GM23338 (cell line): ENCODE measurements at regions not wholly inside any gene's neighbourhood (a gene's known extent, or its start where the extent isn't known, plus 50 kb on each side); places are given as distances from the start of the nearest gene placed in this dataset.

ENCODE experiments used
- ATAC-seq: fragments of 200-7000 bp; cut with Tn5 transposase; 3 replicates; pipeline ENCODE4 v1.9.1; 2020
- DNase-seq: peaks from one replicate; pipeline ENCODE4 v3.0.0-alpha.2; 2015; ENCODE audit warnings: low spot score
- H2AFZ ChIP-seq: fragments of 200-600 bp; sonication (generic); 2 replicates; pipeline ENCODE4 v1.8.0; 2016; ENCODE audit warnings: antibody characterized with exemption, mild to moderate bottlenecking, moderate library complexity
- H3F3A ChIP-seq: fragments of 200-600 bp; sonication (generic); replicated peaks from 2 replicates; pipeline ENCODE4 v1.8.0; 2017; ENCODE audit warnings: antibody characterized with exemption, mixed run types, low read depth
- H3K27ac ChIP-seq: fragments of 200-600 bp; sonication (generic); 2 replicates; pipeline ENCODE4 v1.6.1; 2016; ENCODE audit warnings: low read depth
- H3K27me3 ChIP-seq: fragments of 200-600 bp; sonication (generic); 2 replicates; pipeline ENCODE4 v1.8.0; 2016; ENCODE audit warnings: mild to moderate bottlenecking, mixed run types, moderate library complexity; ENCODE audit not compliant: insufficient read depth
- H3K36me3 ChIP-seq: fragments of 200-600 bp; sonication (generic); 2 replicates; pipeline ENCODE4 v1.8.0; 2016; ENCODE audit warnings: mild to moderate bottlenecking; ENCODE audit not compliant: insufficient read depth
- H3K4me1 ChIP-seq: fragments of 200-600 bp; sonication (generic); 2 replicates; pipeline ENCODE4 v1.8.0; 2016; ENCODE audit warnings: mild to moderate bottlenecking, moderate library complexity; ENCODE audit not compliant: insufficient read depth
- H3K4me2 ChIP-seq: fragments of 200-600 bp; sonication (generic); 2 replicates; pipeline ENCODE4 v1.7.1; 2017; ENCODE audit warnings: mixed run types
- H3K4me3 ChIP-seq: fragments of 200-600 bp; sonication (generic); 2 replicates; pipeline ENCODE4 v1.6.1; 2016; ENCODE audit warnings: mixed run types
- H3K79me2 ChIP-seq: fragments of 200-600 bp; sonication (generic); replicated peaks from 2 replicates; pipeline ENCODE4 v1.8.0; 2017; ENCODE audit warnings: mild to moderate bottlenecking; ENCODE audit not compliant: insufficient read depth
- H3K9me2 ChIP-seq: fragments of 200-600 bp; sonication (generic); 2 replicates; pipeline ENCODE4 v1.8.0; 2017; ENCODE audit not compliant: insufficient read depth
- H4K20me1 ChIP-seq: fragments of 200-600 bp; sonication (generic); replicated peaks from 2 replicates; pipeline ENCODE4 v1.8.0; 2017; ENCODE audit warnings: mild to moderate bottlenecking; ENCODE audit not compliant: insufficient read depth
- H3K27ac Mint-ChIP-seq: 2 replicates; pipeline ENCODE4 v1.8.0; 2020; ENCODE audit warnings: inconsistent platforms, mild to moderate bottlenecking, moderate library complexity, mixed read lengths
- H3K27me3 Mint-ChIP-seq: 3 replicates; pipeline ENCODE4 v1.8.0; 2022; ENCODE audit warnings: low read depth, mild to moderate bottlenecking, moderate library complexity, mixed read lengths, inconsistent platforms; ENCODE audit not compliant: insufficient read depth, poor library complexity
- H3K36me3 Mint-ChIP-seq: 3 replicates; pipeline ENCODE4 v1.8.0; 2021; ENCODE audit warnings: low read depth, mild to moderate bottlenecking, inconsistent platforms, moderate library complexity, mixed read lengths
- H3K4me1 Mint-ChIP-seq: 3 replicates; pipeline ENCODE4 v1.8.0; 2020; ENCODE audit warnings: mild to moderate bottlenecking, inconsistent platforms, mixed read lengths
- H3K4me3 Mint-ChIP-seq: 3 replicates; pipeline ENCODE4 v1.8.0; 2021; ENCODE audit warnings: moderate library complexity, mild to moderate bottlenecking, inconsistent platforms, mixed read lengths
- H3K9me3 Mint-ChIP-seq: 3 replicates; pipeline ENCODE4 v1.8.0; 2020; ENCODE audit warnings: moderate library complexity, mild to moderate bottlenecking, inconsistent platforms, mixed read lengths
- CREB1 ChIP-seq: fragments of 250-450 bp; sonication (Bioruptor Pico); IDR thresholded peaks from 2 replicates; pipeline ENCODE4 v1.5.0; 2020; ENCODE audit warnings: low read depth, mild to moderate bottlenecking, moderate library complexity
- EZH2 ChIP-seq: fragments of 200-600 bp; sonication (generic); IDR thresholded peaks from one replicate; pipeline ENCODE4 v1.8.0; 2017; ENCODE audit warnings: antibody characterized with exemption, mild to moderate bottlenecking, low read depth; ENCODE audit not compliant: unreplicated experiment
- EZH2phosphoT487 ChIP-seq: fragments of 200-600 bp; sonication (generic); IDR thresholded peaks from one replicate; pipeline ENCODE4 v1.8.1; 2018; ENCODE audit warnings: antibody characterized with exemption; ENCODE audit not compliant: unreplicated experiment
- JUNB ChIP-seq: IDR thresholded peaks from one replicate; pipeline ENCODE4 v1.6.1; 2016; ENCODE audit warnings: antibody characterized with exemption; ENCODE audit not compliant: unreplicated experiment
- NANOG ChIP-seq: IDR thresholded peaks from 2 replicates; pipeline ENCODE4 v1.6.1; 2016; ENCODE audit warnings: antibody characterized with exemption, borderline replicate concordance
- POLR2AphosphoS5 ChIP-seq: IDR thresholded peaks from 2 replicates; pipeline ENCODE4 v1.6.1; 2016; ENCODE audit warnings: antibody characterized with exemption, low read depth
- STAT1 ChIP-seq: IDR thresholded peaks from one replicate; pipeline ENCODE4 v1.6.1; 2016; ENCODE audit warnings: antibody characterized with exemption; ENCODE audit not compliant: unreplicated experiment
- ZNF114 ChIP-seq: fragments of 250-450 bp; sonication (Bioruptor Pico); IDR thresholded peaks from 2 replicates; pipeline ENCODE4 v1.5.0; 2020; ENCODE audit warnings: mild to moderate bottlenecking, moderate library complexity
- ZNF331 ChIP-seq: fragments of 250-450 bp; sonication (Bioruptor Pico); IDR thresholded peaks from 2 replicates; pipeline ENCODE4 v1.5.0; 2020; ENCODE audit warnings: low read depth, mild to moderate bottlenecking, moderate library complexity
- TF ChIP-seq, protein P1 (sequence below), 2 experiments: fragments of 200-600 bp in 1 of 2; sonication (generic) in 1 of 2; conservative IDR thresholded peaks; 2 replicates each; pipeline versions ENCODE4 v1.5.1 to v1.6.1; 2016 to 2017; ENCODE audit warnings: antibody characterized with exemption in 2 of 2, low read depth in 2 of 2, mild to moderate bottlenecking in 2 of 2, moderate library complexity in 1 of 2
- TF ChIP-seq, protein P2 (sequence below): IDR thresholded peaks from one replicate; pipeline ENCODE4 v1.6.1; 2018; ENCODE audit warnings: antibody characterized with exemption; ENCODE audit not compliant: unreplicated experiment
- TF ChIP-seq, protein P3 (sequence below): IDR thresholded peaks from 2 replicates; pipeline ENCODE4 v1.6.1; 2016; ENCODE audit warnings: antibody characterized with exemption
- TF ChIP-seq, protein P4 (sequence below): fragments of 250-450 bp; sonication (Bioruptor Pico); IDR thresholded peaks from 2 replicates; pipeline ENCODE4 v1.5.0; 2020; ENCODE audit warnings: mild to moderate bottlenecking, moderate library complexity

DNA sequence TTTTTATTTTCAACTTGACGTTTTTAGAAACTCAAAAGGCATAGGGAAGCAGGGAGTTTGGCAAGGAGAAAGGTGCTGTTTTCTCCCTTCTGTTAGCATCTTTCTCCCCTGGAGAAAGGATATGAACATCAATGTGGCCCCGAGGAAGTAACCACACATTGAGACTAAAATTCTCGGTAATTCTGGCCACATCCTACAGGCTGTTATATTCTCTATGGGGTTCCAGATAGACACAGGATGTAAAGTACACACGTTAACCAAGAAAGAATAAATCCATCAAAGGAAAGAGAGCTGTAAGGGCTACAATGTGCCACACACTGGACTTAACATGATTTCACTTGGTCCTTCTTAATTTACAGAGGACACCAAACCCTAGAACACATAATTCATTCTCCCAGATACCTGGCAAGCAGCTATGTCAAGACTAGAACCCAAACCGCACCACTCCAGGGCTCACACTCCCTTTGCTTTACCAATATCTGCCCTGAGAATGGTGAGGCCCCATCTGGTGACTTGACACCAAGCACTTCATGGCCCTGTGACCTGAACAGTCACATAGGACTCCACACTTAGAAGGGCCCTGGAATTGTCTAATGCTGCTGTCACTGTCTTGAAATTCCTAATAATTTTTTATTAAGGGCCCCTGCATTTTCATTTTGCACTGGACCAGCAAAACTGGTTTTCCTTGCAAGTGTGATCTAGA, 73.9 kb downstream of the PRLHR start:
- no peak for DNase-seq
- Mint-ChIP-seq H3K27ac (no peak overlapping the region), H3K9me3 (peaks cover 7% of the 10 kb centered on the region; the same call in 2 of the 3 replicates), H3K4me3 (no peak overlapping the region), H3K4me1 (peaks cover 8% of the 10 kb centered on the region), H3K36me3 (no peaks in the 10 kb centered on the region; the same call in 2 of the 3 replicates), H3K27me3 (peaks cover 1% of the 10 kb centered on the region)
- Histone ChIP-seq H3K79me2 (no peaks in the 10 kb centered on the region), H3F3A (no peaks in the 10 kb centered on the region), H3K27me3 (no peaks in the 10 kb centered on the region), H2AFZ (no peak overlapping the region), H4K20me1 (no peaks in the 10 kb centered on the region), H3K27ac (no peak overlapping the region), H3K4me3 (no peak overlapping the region), H3K36me3 (no peaks in the 10 kb centered on the region), H3K4me1 (peaks cover 11% of the 10 kb centered on the region; the same call in 1 of the 2 replicates), H3K9me2 (peaks cover 13% of the 10 kb centered on the region), H3K4me2 (no peak overlapping the region)
- TF ChIP-seq CREB1 (CRISPR knock-in tag) (no peak), JUNB (no peak), EZH2phosphoT487 (no peak), POLR2AphosphoS5 (no peak), ZNF114 (CRISPR knock-in tag) (no peak), EZH2 (no peak), STAT1 (no peak), NANOG (no peak), ZNF331 (CRISPR knock-in tag) (no peak)
- TF ChIP-seq, protein P1, sequence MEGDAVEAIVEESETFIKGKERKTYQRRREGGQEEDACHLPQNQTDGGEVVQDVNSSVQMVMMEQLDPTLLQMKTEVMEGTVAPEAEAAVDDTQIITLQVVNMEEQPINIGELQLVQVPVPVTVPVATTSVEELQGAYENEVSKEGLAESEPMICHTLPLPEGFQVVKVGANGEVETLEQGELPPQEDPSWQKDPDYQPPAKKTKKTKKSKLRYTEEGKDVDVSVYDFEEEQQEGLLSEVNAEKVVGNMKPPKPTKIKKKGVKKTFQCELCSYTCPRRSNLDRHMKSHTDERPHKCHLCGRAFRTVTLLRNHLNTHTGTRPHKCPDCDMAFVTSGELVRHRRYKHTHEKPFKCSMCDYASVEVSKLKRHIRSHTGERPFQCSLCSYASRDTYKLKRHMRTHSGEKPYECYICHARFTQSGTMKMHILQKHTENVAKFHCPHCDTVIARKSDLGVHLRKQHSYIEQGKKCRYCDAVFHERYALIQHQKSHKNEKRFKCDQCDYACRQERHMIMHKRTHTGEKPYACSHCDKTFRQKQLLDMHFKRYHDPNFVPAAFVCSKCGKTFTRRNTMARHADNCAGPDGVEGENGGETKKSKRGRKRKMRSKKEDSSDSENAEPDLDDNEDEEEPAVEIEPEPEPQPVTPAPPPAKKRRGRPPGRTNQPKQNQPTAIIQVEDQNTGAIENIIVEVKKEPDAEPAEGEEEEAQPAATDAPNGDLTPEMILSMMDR (conservative IDR thresholded peaks at IDR 0.05; ENCODE audit: low read depth in 2 of 2): no peak
- TF ChIP-seq, protein P2, sequence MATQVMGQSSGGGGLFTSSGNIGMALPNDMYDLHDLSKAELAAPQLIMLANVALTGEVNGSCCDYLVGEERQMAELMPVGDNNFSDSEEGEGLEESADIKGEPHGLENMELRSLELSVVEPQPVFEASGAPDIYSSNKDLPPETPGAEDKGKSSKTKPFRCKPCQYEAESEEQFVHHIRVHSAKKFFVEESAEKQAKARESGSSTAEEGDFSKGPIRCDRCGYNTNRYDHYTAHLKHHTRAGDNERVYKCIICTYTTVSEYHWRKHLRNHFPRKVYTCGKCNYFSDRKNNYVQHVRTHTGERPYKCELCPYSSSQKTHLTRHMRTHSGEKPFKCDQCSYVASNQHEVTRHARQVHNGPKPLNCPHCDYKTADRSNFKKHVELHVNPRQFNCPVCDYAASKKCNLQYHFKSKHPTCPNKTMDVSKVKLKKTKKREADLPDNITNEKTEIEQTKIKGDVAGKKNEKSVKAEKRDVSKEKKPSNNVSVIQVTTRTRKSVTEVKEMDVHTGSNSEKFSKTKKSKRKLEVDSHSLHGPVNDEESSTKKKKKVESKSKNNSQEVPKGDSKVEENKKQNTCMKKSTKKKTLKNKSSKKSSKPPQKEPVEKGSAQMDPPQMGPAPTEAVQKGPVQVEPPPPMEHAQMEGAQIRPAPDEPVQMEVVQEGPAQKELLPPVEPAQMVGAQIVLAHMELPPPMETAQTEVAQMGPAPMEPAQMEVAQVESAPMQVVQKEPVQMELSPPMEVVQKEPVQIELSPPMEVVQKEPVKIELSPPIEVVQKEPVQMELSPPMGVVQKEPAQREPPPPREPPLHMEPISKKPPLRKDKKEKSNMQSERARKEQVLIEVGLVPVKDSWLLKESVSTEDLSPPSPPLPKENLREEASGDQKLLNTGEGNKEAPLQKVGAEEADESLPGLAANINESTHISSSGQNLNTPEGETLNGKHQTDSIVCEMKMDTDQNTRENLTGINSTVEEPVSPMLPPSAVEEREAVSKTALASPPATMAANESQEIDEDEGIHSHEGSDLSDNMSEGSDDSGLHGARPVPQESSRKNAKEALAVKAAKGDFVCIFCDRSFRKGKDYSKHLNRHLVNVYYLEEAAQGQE: no peak
- TF ChIP-seq, protein P3, sequence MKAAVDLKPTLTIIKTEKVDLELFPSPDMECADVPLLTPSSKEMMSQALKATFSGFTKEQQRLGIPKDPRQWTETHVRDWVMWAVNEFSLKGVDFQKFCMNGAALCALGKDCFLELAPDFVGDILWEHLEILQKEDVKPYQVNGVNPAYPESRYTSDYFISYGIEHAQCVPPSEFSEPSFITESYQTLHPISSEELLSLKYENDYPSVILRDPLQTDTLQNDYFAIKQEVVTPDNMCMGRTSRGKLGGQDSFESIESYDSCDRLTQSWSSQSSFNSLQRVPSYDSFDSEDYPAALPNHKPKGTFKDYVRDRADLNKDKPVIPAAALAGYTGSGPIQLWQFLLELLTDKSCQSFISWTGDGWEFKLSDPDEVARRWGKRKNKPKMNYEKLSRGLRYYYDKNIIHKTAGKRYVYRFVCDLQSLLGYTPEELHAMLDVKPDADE: no peak
- TF ChIP-seq, protein P4, sequence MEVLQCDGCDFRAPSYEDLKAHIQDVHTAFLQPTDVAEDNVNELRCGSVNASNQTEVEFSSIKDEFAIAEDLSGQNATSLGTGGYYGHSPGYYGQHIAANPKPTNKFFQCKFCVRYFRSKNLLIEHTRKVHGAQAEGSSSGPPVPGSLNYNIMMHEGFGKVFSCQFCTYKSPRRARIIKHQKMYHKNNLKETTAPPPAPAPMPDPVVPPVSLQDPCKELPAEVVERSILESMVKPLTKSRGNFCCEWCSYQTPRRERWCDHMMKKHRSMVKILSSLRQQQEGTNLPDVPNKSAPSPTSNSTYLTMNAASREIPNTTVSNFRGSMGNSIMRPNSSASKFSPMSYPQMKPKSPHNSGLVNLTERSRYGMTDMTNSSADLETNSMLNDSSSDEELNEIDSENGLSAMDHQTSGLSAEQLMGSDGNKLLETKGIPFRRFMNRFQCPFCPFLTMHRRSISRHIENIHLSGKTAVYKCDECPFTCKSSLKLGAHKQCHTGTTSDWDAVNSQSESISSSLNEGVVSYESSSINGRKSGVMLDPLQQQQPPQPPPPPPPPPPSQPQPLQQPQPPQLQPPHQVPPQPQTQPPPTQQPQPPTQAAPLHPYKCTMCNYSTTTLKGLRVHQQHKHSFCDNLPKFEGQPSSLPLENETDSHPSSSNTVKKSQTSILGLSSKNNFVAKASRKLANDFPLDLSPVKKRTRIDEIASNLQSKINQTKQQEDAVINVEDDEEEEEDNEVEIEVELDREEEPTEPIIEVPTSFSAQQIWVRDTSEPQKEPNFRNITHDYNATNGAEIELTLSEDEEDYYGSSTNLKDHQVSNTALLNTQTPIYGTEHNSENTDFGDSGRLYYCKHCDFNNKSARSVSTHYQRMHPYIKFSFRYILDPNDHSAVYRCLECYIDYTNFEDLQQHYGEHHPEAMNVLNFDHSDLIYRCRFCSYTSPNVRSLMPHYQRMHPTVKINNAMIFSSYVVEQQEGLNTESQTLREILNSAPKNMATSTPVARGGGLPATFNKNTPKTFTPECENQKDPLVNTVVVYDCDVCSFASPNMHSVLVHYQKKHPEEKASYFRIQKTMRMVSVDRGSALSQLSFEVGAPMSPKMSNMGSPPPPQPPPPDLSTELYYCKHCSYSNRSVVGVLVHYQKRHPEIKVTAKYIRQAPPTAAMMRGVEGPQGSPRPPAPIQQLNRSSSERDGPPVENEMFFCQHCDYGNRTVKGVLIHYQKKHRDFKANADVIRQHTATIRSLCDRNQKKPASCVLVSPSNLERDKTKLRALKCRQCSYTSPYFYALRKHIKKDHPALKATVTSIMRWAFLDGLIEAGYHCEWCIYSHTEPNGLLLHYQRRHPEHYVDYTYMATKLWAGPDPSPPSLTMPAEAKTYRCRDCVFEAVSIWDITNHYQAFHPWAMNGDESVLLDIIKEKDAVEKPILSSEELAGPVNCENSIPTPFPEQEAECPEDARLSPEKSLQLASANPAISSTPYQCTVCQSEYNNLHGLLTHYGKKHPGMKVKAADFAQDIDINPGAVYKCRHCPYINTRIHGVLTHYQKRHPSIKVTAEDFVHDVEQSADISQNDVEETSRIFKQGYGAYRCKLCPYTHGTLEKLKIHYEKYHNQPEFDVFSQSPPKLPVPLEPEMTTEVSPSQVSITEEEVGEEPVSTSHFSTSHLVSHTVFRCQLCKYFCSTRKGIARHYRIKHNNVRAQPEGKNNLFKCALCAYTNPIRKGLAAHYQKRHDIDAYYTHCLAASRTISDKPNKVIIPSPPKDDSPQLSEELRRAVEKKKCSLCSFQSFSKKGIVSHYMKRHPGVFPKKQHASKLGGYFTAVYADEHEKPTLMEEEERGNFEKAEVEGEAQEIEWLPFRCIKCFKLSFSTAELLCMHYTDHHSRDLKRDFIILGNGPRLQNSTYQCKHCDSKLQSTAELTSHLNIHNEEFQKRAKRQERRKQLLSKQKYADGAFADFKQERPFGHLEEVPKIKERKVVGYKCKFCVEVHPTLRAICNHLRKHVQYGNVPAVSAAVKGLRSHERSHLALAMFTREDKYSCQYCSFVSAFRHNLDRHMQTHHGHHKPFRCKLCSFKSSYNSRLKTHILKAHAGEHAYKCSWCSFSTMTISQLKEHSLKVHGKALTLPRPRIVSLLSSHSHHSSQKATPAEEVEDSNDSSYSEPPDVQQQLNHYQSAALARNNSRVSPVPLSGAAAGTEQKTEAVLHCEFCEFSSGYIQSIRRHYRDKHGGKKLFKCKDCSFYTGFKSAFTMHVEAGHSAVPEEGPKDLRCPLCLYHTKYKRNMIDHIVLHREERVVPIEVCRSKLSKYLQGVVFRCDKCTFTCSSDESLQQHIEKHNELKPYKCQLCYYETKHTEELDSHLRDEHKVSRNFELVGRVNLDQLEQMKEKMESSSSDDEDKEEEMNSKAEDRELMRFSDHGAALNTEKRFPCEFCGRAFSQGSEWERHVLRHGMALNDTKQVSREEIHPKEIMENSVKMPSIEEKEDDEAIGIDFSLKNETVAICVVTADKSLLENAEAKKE (CRISPR knock-in tag): no peak
- no peak for ATAC-seq
